Testis (tissue), 2 donors: ENCODE measurements at regions not wholly inside any gene's neighbourhood (a gene's known extent, or its start where the extent isn't known, plus 50 kb on each side); places are given as distances from the start of the nearest gene placed in this dataset.

Experiments used
- POLR2A ChIP-seq: fragments of 450-650 bp; IDR thresholded peaks from one replicate; pipeline ENCODE4 v1.6.1; 2017; ENCODE audit warnings: antibody characterized with exemption, mild to moderate bottlenecking, moderate library complexity
- TF ChIP-seq, protein P1 (sequence below), 3 experiments: fragments of 450-650 bp in 2 of 3; fragments of 200-600 bp in 1 of 3; sonication (generic) in 1 of 3; IDR thresholded peaks; one replicate each; pipeline ENCODE4 v1.5.1; 2016 to 2019; ENCODE audit warnings: antibody characterized with exemption in 3 of 3, mild to moderate bottlenecking in 2 of 3, moderate library complexity in 1 of 3

DNA sequence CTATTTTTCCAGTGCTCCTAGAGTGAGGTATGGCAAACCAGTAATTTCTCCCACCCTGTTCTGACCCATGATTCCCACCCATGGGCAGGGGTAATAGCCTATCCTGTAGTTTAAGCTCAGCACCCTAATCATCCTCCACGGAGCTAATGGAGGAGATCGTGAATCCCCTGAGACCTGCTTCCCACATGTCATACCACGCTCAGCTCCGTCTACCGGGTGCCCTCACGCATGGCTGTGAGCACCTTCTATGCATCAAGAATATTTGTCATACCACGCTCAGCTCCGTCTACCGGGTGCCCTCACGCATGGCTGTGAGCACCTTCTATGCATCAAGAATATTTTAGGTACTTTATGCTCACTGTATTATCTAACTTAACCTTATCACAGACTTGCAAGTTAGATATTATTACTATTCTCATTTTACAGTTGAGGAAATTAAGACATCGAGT is 104.7 kb upstream of the PFN2 start:
- TF ChIP-seq, protein P1, sequence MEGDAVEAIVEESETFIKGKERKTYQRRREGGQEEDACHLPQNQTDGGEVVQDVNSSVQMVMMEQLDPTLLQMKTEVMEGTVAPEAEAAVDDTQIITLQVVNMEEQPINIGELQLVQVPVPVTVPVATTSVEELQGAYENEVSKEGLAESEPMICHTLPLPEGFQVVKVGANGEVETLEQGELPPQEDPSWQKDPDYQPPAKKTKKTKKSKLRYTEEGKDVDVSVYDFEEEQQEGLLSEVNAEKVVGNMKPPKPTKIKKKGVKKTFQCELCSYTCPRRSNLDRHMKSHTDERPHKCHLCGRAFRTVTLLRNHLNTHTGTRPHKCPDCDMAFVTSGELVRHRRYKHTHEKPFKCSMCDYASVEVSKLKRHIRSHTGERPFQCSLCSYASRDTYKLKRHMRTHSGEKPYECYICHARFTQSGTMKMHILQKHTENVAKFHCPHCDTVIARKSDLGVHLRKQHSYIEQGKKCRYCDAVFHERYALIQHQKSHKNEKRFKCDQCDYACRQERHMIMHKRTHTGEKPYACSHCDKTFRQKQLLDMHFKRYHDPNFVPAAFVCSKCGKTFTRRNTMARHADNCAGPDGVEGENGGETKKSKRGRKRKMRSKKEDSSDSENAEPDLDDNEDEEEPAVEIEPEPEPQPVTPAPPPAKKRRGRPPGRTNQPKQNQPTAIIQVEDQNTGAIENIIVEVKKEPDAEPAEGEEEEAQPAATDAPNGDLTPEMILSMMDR (IDR thresholded peaks at IDR 0.05) = no peak
- no peak for TF ChIP-seq POLR2A
